Endothelial cell of umbilical vein (primary cell): ENCODE measurements at regions not wholly inside any gene's neighbourhood (a gene's known extent, or its start where the extent isn't known, plus 50 kb on each side); places are given as distances from the start of the nearest gene placed in this dataset.

ENCODE experiments used
- EZH2 ChIP-seq: IDR thresholded peaks from 2 replicates; pipeline ENCODE4 v1.6.1; 2012; ENCODE audit warnings: borderline replicate concordance, low read depth, mild to moderate bottlenecking, moderate library complexity, low read length, inconsistent platforms; ENCODE audit not compliant: severe bottlenecking
- FOS ChIP-seq: IDR thresholded peaks from 2 replicates; pipeline ENCODE4 v1.6.1; 2011; ENCODE audit warnings: mild to moderate bottlenecking, low read length, moderate library complexity, borderline replicate concordance; ENCODE audit not compliant: insufficient read depth
- GATA2 ChIP-seq: IDR thresholded peaks from 2 replicates; pipeline ENCODE4 v1.7.0; 2011; ENCODE audit warnings: low read depth, mild to moderate bottlenecking, moderate library complexity, mixed read lengths, low read length; ENCODE audit not compliant: insufficient read length, insufficient read depth
- JUN ChIP-seq: IDR thresholded peaks from 2 replicates; pipeline ENCODE4 v1.6.1; 2011; ENCODE audit warnings: borderline replicate concordance, low read depth; ENCODE audit not compliant: insufficient read length, insufficient read depth
- POLR2A ChIP-seq: IDR thresholded peaks from 2 replicates; pipeline ENCODE4 v1.6.1; 2012; ENCODE audit warnings: low read depth, mild to moderate bottlenecking, control low read depth, low read length
- POLR2AphosphoS5 ChIP-seq: IDR thresholded peaks from 2 replicates; pipeline ENCODE4 v1.6.1; 2012; ENCODE audit warnings: low read depth, mild to moderate bottlenecking, control low read depth, low read length, moderate library complexity; ENCODE audit not compliant: insufficient read depth
- TF ChIP-seq, protein P1 (sequence below), 2 donors: IDR thresholded peaks; 1 replicate in 1 of 2; 2 replicates in 1 of 2; pipeline ENCODE4 v1.5.1; 2011; ENCODE audit warnings: low read length in 2 of 2, mild to moderate bottlenecking in 2 of 2, moderate library complexity in 2 of 2, control low read depth in 1 of 2, inconsistent platforms in 1 of 2, low read depth in 1 of 2; ENCODE audit not compliant: insufficient read depth in 1 of 2; ENCODE audit errors: extremely low read depth in 1 of 2

- TF ChIP-seq GATA2 (no peak), POLR2A (no peak), FOS (no peak), POLR2AphosphoS5 (no peak), JUN (no peak), EZH2 (no peak)
- TF ChIP-seq, protein P1, sequence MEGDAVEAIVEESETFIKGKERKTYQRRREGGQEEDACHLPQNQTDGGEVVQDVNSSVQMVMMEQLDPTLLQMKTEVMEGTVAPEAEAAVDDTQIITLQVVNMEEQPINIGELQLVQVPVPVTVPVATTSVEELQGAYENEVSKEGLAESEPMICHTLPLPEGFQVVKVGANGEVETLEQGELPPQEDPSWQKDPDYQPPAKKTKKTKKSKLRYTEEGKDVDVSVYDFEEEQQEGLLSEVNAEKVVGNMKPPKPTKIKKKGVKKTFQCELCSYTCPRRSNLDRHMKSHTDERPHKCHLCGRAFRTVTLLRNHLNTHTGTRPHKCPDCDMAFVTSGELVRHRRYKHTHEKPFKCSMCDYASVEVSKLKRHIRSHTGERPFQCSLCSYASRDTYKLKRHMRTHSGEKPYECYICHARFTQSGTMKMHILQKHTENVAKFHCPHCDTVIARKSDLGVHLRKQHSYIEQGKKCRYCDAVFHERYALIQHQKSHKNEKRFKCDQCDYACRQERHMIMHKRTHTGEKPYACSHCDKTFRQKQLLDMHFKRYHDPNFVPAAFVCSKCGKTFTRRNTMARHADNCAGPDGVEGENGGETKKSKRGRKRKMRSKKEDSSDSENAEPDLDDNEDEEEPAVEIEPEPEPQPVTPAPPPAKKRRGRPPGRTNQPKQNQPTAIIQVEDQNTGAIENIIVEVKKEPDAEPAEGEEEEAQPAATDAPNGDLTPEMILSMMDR (IDR thresholded peaks at IDR 0.05; ENCODE audit: extremely low read depth in 1 of 2, insufficient read depth in 1 of 2, low read depth in 1 of 2, low read length in 2 of 2) = no peak
These were observed 367.9 kb upstream of the MBL2 start for GRCh38 chr10:53140506-53140905.
